ENCODE measurements at regions not wholly inside any gene's neighbourhood (a gene's known extent, or its start where the extent isn't known, plus 50 kb on each side); places are given as distances from the start of the nearest gene placed in this dataset.
"Not testable (repeated sequence)": the region's sequence is repeated elsewhere in the genome, so short reads cannot be mapped to it uniquely, and the experiment has no call there.

DNA sequence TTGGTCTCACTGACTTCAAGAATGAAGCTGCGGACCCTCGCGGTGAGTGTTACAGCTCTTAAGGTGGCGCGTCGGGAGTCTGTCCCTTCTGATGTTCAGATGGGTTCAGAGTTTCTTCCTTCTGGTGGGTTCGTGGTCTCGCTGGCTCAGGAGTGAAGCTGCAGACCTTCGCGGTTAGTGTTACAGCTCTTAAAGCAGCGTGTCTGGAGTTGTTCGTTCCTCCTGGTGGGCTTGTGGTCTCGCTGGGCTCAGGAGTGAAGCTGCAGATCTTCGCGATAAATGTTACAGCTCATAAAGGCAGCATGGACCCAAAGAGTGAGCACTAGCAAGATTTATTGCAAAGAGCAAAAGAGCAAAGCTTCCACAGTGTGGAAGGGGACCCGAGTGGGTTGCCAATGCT lies 119.1 kb upstream of the TOP1 start:
- TF ChIP-seq, protein P1, sequence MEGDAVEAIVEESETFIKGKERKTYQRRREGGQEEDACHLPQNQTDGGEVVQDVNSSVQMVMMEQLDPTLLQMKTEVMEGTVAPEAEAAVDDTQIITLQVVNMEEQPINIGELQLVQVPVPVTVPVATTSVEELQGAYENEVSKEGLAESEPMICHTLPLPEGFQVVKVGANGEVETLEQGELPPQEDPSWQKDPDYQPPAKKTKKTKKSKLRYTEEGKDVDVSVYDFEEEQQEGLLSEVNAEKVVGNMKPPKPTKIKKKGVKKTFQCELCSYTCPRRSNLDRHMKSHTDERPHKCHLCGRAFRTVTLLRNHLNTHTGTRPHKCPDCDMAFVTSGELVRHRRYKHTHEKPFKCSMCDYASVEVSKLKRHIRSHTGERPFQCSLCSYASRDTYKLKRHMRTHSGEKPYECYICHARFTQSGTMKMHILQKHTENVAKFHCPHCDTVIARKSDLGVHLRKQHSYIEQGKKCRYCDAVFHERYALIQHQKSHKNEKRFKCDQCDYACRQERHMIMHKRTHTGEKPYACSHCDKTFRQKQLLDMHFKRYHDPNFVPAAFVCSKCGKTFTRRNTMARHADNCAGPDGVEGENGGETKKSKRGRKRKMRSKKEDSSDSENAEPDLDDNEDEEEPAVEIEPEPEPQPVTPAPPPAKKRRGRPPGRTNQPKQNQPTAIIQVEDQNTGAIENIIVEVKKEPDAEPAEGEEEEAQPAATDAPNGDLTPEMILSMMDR (conservative IDR thresholded peaks at IDR 0.05; ENCODE audit: low read depth, low read length) = not testable (repeated sequence)
- TF ChIP-seq EZH2 (IDR thresholded peaks at IDR 0.05; ENCODE audit: low read length, unreplicated experiment); EZH2phosphoT487 (IDR thresholded peaks at IDR 0.05; ENCODE audit: borderline replicate concordance, low read length): not testable (repeated sequence)
